NOMO-1 treated with dmso at 0.1 percent for 144 hours (cell line): ENCODE measurements at regions not wholly inside any gene's neighbourhood (a gene's known extent, or its start where the extent isn't known, plus 50 kb on each side); places are given as distances from the start of the nearest gene placed in this dataset.

Experiments used
- DNase-seq: peaks from one replicate; lab custom pipeline; 2025; ENCODE audit not compliant: unreplicated experiment; lab: John Stamatoyannopoulos, UW

DNA sequence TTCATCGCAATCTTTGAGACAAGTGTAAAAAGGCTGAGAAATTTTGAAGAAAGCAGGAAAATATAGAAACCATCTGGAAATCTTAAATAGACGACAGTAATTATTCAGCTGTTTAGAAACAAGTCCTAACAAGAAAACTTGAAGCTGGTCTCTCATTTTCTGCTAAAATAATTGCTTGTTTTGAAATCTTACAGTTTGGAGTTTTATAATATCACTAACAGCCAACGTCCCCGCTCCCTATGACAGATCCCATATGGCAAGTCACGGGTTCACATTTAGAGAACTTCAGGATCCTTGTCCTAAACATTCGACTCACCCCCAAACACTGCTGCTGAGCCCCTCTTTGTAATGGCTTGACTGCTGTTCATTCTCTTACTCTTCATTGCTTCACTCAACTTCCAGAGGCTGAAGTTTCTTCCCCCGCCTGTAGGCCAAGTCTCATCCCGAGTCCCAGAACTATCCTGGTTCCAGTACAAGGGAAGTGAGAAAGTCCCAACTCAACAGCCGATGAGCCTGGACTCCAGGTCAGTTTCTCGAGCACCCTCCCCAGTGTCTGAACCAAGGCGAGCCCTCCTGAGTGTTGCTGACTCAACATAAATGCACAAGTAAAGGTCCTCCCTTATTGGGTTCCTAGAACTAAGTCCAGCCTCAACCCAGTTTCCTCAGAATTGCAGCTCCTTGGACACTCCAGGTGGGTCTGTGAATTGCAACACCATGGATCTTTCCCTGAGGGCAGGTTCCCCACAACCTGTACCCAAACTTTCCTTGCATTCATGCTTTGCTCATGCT is 93.4 kb upstream of the BACE2 start:
- no peak for DNase-seq

DNA sequence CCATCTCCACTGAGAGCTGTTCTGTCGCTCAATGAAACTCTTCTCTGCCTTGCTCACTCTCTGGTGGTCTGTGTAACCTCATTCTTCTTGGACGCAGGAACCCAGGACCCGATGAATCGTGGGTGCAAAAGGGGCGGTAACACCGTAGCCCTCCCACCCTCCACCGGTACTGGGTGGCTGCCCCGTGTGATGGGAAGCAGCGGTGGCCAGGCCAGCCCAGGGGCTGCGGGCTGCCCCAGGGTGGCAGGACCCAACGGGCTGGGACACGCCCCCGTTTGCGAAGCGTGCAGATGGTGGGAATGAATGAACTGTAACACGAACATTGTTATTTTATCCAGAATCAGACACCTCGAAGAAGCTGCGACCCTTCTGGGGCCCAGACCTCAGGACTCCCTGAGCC is 92.3 kb upstream of the BACE2 start:
- no peak for DNase-seq

DNA sequence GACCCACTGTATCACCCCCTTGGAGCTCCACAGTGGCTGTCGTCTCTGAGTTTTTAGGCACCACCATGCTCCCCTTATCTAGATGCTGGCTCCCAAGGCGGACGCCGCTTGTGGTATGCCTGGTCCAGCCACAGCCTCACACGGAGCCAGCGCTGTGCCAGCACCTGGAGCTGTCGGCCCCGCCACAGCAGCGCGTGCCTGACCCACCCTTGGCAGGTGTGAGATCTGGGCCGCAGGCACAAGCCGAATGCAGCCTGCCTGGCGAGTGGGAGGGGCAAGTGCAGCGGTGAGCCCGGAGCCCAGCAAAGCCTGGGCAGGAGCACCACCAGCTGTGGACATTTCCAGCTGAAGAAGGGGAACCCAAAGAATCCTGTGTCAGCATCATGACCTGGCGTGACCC is 91.9 kb upstream of the BACE2 start:
- no peak for DNase-seq

DNA sequence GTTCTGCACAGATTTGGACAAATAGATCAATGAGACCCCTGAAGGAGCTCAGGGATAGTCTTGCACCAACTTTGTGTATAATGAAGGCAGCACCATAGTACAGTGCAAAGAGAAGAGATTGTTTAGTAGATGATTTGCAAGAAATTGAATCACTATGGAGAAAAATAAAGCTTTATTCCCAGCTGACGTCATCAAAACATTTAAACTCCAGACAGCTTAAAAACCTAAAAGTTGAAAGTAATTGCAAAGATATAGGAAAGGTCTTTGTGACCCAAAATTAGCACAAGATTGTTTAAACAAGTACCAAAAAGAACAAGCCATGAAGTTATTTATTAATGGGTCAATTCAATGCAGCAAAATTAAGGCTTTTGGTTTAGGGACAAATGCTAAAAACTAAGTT is 88.8 kb upstream of the BACE2 start:
- no peak for DNase-seq

DNA sequence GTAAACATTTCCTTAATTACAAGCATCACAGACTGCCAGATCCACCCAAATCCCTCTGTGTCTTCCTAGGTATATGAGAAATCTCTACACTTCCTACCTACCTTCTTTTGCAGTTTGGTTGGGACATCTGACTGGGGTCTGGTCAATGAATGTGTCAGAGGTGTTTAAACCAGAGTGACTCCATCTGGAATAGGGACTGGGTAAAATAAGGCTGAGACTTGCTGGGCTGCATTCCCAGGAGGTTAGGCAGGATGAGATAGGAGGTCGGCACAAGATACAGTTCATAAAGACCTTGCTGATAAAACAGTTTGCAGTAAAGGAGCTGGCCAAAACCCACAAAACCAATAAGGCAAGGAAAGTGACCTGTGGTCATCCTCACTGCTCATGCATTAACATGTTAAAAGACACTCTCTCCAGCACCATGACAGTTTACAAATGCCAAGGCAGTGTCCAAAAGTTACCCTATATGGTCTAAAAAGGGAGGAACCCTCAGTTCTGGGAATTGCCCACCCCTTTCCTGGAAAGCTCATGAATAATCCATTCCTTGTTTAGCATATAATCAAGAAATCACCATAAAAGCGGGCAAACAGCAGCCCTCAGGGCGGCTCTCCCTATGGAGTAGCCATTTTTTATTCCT is 87.4 kb upstream of the BACE2 start:
- no peak for DNase-seq

DNA sequence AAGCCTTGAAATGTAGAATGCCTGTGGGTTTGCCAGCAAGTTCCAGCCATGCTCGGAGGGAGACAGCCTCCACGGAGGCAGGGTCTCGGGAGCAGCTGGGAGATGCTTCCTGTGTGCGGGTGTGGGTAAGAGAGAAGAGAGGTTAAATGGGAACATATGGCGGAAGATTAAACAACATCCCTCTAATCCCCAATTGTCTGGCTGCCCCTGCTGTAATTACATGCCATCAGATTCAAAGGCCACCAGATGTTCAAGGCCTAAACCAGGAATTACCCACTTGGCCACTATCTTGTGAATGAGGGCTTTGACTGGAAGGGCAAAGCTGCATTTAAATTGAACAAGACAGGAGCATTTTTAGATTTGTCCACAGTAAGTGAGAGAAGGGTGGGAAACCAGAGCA is 81.4 kb upstream of the BACE2 start:
- no peak for DNase-seq

DNA sequence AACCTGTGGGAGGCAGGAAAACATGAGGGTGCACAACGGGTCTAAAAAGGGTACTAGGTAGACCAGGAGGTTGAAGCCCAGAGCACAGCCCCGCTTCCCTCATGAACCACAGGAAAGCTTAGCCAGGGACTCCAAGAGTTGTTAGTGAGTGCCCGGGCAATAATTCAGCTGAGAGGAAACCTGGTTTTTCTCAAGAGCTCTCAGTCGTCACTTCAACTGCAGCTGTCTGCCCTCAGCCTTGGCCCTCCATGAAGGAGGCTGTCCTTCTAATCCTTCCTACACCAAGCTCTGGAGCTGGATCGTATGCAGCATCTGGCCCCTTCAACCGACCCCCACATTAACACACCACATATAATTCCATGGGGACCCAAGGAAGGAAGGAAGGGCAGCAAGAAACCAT is 77.0 kb upstream of the BACE2 start:
- DNase-seq: no peak

DNA sequence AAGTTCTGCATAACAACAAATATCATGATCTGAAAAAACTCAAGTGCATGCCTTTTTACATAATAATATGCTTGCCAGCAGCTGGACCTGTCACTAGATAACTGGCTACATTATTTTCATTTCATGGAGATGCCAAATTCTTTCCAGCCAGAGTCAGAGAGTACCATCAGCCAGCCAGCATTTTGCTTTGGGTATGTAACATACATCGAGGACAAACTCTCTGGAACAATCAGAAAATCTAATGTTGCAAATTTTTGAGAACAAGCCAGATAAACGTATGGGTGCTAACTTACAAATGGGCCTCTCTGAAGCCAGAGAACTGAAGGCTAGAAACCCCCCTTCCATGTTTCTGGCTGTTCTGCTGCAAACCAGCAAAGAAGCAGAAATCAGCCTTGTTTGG is 76.3 kb upstream of the BACE2 start:
- no peak for DNase-seq

DNA sequence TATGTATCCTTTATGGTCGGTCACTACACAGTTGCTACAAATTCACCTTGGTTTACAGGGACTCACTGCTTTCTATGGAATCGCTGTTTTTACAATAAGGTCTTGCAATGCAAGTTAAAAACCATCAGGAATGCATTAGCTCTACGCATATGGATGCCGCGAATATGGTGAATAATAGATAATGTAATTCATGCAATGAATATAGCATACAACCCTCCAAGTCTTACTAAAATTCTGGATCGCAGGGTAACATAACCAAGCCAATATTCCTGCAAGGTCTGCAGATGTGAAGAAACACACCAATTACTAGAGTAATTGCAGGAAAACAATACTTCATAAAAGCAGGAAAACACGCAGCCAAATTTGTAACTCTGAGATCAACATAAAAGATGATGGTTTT is 75.6 kb upstream of the BACE2 start:
- no peak for DNase-seq

DNA sequence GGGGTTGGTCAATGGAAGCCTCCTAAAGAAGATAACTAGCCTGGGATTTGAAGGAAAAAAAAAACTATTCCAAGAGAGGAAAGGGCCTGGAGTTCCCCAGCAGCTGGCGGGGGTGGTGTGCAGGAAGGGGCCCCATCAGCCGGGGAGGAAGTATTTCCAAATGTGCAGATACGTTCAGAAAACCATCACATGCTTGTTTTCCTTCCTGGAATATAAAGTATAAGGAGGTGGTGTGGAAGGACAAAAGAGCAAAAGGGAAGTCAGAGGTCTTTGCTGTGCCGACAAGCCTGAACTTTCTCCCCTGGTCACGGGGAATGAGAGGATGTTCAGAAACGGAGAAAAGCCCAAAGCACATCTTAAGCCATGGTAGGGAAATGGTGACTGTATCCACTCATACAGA is 72.0 kb upstream of the BACE2 start:
- DNase-seq: no peak

DNA sequence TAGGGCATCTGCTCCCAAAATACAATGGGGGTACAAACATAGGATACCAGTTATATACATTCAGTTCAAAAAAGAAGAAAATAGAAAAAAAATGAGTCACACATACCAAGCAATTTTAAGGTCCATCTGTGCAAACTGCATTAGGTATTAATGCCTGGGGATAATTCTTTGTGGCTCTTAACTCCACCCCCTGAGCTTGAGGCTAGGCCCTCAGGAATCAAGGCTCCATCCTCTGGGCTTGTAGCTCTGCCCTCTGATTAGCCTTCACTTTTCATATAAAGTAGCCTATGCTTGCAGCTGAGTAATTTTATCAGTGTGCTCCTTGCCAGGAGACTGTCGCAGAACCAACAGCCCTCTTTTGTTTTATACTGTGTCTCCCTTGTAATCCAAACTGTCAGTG is 69.9 kb upstream of the BACE2 start:
- DNase-seq: no peak

DNA sequence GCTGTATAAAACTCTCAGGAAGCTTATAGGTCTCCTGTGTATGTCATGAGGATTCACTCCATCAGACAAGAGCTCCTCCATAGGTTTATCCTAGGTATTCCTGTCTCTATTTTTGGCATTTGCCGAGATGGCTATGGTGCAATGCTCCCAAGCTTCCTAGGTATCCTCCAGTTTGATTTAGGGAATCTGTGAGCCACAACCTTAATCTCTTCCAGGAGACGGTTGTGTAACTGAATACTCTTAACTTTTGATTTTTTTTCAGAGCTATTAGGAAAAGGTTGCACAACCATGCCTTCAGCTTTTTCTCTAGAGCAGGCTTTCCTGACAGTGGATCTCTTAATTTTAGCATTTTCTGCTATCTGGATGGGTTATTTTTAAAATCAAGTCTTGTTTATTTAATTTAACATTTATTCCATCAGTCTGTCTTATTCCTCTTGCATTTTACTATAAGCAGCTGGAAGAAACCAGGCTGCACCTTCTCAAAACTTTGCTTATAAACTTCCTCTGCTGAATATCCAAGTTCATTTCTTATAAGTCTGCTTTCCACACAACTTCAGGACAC is 69.4 kb upstream of the BACE2 start:
- DNase-seq: no peak

DNA sequence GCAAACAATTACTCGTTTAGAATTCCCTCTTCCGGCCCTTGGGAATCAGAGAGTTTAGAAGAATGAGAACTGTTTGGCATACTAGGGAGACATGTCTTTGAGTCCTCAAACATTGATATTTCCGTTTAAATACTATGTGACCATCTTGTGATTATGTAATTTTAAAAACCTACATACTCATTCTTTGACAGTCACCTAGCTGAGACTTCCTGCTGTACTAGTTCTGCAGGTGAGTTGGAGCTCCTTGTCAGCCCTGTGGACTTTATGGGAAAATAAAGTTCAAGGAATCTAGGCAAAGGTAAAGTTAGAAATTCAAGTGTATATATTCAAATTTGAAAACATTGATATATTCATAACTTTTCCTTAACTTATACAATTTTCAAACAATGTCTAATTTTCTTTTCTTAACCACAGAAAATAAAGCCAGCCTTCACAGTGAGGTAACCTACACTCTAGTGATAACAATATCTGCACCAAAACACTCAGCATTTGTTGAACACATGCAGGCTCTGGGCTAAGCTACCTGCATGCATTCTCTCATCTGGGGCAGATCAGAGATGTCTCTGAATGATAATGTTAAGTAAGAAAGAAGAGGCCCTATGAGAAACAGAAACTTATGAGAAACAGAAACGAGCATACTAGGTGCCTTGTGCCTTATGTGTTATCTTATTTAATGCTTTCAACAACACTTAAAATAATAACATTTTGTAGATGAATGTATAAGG is 67.0 kb upstream of the BACE2 start:
- DNase-seq: no peak

DNA sequence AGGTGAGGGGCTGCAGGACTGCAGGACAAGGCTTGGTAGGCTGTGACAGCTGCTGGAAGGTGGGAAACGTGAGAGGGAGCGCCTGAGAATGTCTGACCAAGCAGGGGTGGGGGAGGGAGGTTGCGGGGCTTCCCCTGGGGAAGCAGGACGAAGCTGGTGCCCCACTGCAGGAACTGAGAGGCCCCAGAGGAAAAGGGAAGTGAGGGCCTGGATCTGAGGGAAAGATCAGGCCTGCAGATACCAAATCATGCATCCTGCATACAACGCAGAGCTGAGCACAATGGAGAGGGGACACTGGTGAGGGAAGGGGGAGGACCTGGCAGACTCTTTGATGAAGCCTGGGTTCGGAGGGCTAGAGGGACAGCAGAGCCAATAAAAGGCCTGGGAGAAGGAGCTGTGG is 65.7 kb upstream of the BACE2 start:
- no peak for DNase-seq

DNA sequence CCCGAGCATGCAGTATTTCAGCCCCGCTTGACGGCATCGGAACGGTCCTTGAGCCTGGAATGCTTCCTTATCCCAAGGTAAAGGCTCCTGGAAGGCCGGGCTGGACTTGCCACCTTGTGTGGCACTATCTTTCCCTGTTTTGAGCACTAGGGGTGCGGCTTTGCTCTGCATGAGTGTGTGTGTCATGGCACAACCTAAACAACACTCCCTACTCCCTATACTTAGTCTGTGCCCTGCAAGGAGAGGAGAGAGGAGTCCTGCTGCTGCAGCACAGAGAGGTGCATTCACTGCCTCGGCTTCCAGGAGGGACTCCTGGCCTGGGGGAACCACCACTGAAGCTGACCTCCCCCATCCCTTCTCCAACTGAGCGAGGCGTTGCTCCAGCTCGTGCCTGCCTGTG is 60.4 kb upstream of the BACE2 start:
- DNase-seq: no peak

DNA sequence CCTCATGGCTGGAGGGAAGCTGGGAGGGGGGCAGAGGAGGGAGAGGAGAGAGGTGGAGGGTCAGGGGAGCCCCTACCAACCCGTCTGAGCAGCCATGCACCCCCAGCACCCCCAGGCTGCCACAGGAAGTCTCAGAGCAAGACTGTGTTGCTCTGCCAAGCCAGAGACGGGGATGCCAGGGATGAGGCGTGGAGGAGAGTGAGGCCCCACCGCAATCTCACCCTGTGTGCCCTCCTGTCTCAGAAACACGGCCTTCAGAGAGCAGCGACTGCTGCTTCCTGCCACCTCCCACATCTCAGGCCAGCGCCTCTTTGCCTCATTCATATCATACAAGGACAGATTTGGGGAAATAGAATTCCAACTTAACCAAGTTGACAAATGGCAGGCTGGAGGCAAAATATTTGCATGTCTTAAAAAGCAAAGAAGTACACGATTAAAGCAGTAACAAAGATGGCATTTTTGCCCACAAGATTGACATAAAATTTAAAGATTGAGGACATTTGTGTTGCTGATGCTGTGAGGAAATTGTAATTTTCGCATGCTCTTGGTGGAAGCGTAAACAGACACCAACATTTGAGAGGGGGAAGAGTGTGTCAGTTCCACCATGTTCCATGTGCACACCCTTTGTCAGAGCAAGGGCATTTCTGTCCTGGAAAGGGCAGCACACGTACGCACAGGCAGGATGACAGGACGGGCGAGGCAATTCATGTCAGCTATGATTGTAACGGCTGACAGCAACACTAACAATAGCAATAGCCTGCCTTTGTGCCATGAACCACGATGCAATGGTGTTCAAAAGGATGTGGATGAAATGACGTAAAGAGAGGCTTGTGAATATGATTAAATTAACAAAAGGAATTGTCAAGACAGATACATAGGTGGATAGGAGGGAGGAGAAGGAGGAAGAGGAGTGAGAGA is 59.0 kb upstream of the BACE2 start:
- no peak for DNase-seq

DNA sequence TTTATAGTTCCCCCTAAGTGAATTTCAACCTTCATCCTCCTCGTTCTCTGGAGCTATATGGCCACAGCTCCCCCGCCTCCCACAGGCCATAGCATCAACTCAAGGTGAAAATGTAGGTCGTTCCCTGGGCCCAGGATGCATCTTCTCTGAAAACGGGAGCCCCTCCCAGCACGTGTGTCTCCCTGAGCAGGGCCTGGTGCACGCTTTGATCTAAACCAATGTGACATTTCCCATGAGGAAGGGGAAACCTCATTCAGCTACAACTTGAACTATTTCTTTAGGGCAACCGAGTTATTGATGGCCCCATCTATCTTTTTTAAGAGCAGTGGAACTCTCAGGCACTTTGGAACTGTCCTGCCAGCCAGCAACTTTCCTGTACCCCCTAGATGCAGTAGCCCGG is 57.8 kb upstream of the BACE2 start:
- DNase-seq: no peak

DNA sequence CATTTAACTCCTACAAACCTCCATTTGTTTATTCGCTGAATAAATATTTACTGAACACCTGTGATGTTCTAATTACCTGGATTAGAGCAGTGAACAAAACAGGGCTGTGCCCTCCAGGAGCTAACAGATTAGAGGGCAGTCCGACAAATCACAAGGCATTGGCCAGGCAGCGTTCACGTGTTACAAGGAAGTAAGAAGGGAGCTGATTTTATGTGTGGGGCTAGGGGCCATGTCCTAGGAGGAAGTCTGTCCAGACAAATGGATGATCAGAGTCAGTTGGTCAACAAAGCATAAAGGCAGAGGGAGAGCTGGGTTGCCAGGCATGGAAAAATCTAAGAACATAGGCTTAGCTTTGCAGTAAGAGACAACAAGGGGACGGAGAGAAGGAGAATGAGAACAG is 57.3 kb upstream of the BACE2 start:
- DNase-seq: no peak

DNA sequence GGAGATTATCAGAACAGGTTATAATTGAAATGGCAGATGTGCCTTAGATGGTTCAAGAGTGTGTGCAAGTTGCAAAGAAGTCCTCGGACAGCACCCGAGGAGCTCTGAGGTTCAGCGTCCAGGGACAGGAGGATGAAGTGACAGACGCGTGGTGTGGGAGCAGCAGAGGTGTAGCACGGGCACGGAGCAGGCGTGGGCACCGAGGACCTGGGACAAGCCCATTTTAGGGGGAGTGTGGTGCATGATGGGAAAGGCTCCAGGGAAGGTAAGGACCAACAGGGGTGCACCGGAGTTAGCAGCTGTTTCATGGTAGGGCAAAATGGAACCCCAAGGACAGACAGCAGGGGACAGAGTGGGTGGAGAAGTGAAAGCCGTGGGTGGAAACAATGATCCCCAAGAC is 56.3 kb upstream of the BACE2 start:
- DNase-seq: no peak

DNA sequence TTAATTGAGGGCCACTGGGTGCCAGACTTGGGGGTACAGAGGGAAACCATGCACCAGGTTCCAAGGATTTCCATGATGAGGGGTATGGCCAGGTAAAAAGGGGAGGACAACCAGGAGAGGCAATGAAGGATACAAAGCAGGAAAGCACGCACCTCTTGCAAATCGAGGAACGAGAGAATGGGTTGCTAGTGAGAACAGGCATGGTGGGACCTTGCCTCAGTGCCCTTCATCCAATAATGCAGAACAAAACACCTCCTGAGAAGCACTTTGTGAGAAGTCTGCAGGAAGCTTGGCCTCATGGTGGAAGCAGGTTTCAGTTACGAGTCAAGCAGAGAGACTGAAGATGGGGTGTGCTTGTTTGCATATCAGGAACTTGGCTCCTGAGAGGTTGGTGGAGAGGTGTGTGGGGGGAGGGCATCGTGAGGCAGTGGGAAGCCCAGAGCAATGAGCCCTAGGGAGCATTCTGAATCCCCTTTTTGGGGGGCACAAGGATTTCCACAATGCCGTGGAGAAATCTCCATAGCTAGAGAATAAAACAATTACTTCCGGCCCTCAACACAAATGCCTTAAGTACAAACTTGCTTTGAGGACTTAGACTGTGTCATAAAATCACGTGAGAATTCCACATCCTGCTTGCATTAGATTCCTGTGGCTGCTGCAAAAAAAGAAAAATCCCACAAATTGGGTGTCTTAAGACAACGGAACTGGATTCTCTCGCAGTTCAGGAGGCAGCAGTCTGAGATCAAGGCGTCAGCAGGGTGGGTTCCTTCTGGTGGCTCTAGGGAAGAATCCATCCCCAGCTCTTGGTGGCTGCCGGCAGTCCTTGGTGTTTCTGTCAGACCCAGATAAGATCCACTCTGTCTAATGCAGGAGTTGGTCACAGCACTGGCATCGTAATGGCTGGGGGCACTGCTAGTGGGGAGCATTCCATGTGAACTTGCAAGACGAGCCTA is 54.9 kb upstream of the BACE2 start:
- no peak for DNase-seq
